ENCODE measurements at regions not wholly inside any gene's neighbourhood (a gene's known extent, or its start where the extent isn't known, plus 50 kb on each side); places are given as distances from the start of the nearest gene placed in this dataset.

DNA sequence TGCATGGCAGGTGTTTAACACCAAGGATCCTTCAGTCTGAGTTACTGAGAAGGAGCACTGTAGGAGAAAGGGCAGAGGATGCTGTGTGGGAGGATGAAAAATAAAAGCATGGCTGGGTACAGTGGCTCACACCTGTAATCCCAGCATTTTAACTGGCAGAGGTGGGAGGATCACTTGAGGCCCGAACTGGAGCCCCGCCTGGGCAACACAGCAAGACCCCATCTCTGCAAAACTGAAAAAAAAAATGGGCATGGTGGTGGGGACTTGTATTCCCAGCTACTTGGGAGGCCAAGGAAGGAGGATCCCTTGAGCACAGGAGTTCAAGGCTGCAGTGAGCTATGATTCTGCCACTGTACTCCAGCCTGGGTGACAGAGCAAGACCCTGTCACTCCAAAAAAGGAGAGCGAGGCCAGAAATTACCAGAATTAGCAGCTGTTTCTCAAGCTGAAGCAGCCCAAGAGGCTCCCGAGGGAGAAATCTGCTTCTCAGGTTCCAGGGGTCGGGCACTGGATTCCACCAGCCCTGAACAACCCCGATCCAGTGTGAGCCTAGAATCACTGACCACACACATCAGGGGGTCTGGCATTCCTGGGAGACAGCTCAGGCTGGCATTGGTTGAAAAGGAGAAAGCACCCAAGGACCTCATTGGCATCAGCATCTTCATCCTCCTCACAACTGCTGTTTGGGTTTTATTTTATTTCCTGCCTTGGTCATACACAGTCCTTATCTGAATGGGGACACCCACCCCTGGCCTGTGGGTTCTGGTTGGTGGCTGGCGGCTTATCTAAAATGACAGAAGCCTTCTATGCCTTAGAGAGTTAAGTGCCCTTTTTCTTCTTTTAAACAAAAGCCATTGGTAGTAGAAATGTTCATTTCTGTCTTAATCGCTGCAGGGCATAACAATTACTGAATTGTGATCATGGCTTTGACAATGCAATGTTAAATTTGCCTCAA, 66.3 kb upstream of the TRIM2 start:
- H4K20me1 ChIP-seq (ENCODE audit: insufficient read depth, low read length), result no peaks in the 10 kb centered on the region
- H3K4me1 ChIP-seq (ENCODE audit: insufficient read depth, low read length, poor library complexity, severe bottlenecking), result no peaks in the 10 kb centered on the region
- ChIA-PET POLR2A (interaction anchor here (1.1 kb wide), 1 partner anchor 506 kb away, joined by 4 read pairs; no protein-coding TSS in a partner anchor), CTCF (ENCODE audit: unreplicated experiment) (no interaction called here)
- no TSS peak for BruUV-seq (replicated peaks)
- H3K4me2 ChIP-seq (ENCODE audit: low read length), result no peak overlapping the region
- intact Hi-C loops (cut with micrococcal nuclease; ENCODE audit: unreplicated experiment), result no loop called here
- DNase-seq (ENCODE audit: low spot score), result no peak
- no peaks in the 10 kb centered on the region for H3K9me3 ChIP-seq (ENCODE audit: low read length)
- no peaks in the 10 kb centered on the region for H3K9me2 ChIP-seq (ENCODE audit: insufficient read depth, low read length)
- H3K4me3 ChIP-seq (ENCODE audit: low read depth, low read length, poor library complexity, severe bottlenecking), result no peak overlapping the region
- H3K36me3 ChIP-seq (ENCODE audit: insufficient read depth, low read length), result no peaks in the 10 kb centered on the region
- no peak overlapping the region for H2AFZ ChIP-seq (ENCODE audit: low read length)
- H3K79me2 ChIP-seq (ENCODE audit: insufficient read depth, low read depth, low read length), result no peaks in the 10 kb centered on the region
- TF ChIP-seq EZH2phosphoT487 (IDR thresholded peaks at IDR 0.05; ENCODE audit: borderline replicate concordance, low read depth, low read length) (no peak), CTCF (conservative IDR thresholded peaks at IDR 0.05; ENCODE audit: low read length) (no peak)
- H3K27ac ChIP-seq (ENCODE audit: low read depth, low read length, poor library complexity, severe bottlenecking), result no peak overlapping the region

GRCh38 chr4:153138736-153139135, 65.5 kb upstream of the TRIM2 start:
- no TSS peak for BruUV-seq (replicated peaks)
- ChIA-PET CTCF (ENCODE audit: unreplicated experiment) (no interaction called here), POLR2A (interaction anchor here (0.8 kb wide), 1 partner anchor 56 kb away, joined by 3 read pairs; no protein-coding TSS in a partner anchor)
- Histone ChIP-seq H3K9me3 (ENCODE audit: low read length) (no peaks in the 10 kb centered on the region), H3K4me3 (ENCODE audit: low read depth, low read length, poor library complexity, severe bottlenecking) (no peak overlapping the region), H3K36me3 (ENCODE audit: insufficient read depth, low read length) (no peaks in the 10 kb centered on the region), H3K79me2 (ENCODE audit: insufficient read depth, low read depth, low read length) (no peaks in the 10 kb centered on the region), H2AFZ (ENCODE audit: low read length) (no peak overlapping the region), H3K27ac (ENCODE audit: low read depth, low read length, poor library complexity, severe bottlenecking) (no peak overlapping the region), H3K4me2 (ENCODE audit: low read length) (no peak overlapping the region), H3K9me2 (ENCODE audit: insufficient read depth, low read length) (no peaks in the 10 kb centered on the region), H3K4me1 (ENCODE audit: insufficient read depth, low read length, poor library complexity, severe bottlenecking) (no peaks in the 10 kb centered on the region), H4K20me1 (ENCODE audit: insufficient read depth, low read length) (no peaks in the 10 kb centered on the region)
- intact Hi-C loops (cut with micrococcal nuclease; ENCODE audit: unreplicated experiment), result no loop called here
- TF ChIP-seq CTCF (conservative IDR thresholded peaks at IDR 0.05; ENCODE audit: low read length) (no peak), EZH2phosphoT487 (IDR thresholded peaks at IDR 0.05; ENCODE audit: borderline replicate concordance, low read depth, low read length) (no peak)
- DNase-seq (ENCODE audit: low spot score), result no peak

DNA sequence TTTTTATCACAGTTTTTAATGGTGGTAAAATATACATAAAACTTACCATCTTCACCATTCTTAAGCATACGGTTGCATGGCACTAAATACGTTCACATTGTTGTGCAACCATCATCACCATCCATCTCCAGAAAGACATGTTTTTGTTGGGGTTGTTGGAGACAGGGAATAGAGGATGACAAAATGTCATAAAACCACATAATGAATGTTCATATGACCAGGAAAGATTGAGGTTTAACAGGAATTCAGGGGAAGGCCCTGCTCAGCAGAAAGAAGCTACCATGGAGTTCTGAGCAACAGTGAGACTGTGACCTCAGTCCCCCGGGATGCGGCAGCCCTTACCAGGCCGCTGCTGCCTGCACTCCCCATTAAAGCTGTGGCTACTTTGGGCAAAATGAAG, 63.9 kb upstream of the TRIM2 start:
- no peaks in the 10 kb centered on the region for H3K4me1 ChIP-seq (ENCODE audit: insufficient read depth, low read length, poor library complexity, severe bottlenecking)
- ChIA-PET CTCF (ENCODE audit: unreplicated experiment) (no interaction called here), POLR2A (no interaction called here)
- H3K4me2 ChIP-seq (ENCODE audit: low read length), result no peak overlapping the region
- no peaks in the 10 kb centered on the region for H3K79me2 ChIP-seq (ENCODE audit: insufficient read depth, low read depth, low read length)
- no peak for DNase-seq (ENCODE audit: low spot score)
- BruUV-seq (replicated peaks), result no TSS peak
- H3K9me3 ChIP-seq (ENCODE audit: low read length), result no peaks in the 10 kb centered on the region
- TF ChIP-seq EZH2phosphoT487 (IDR thresholded peaks at IDR 0.05; ENCODE audit: borderline replicate concordance, low read depth, low read length), result no peak
- no peak for TF ChIP-seq CTCF (conservative IDR thresholded peaks at IDR 0.05; ENCODE audit: low read length)
- no peak overlapping the region for H3K4me3 ChIP-seq (ENCODE audit: low read depth, low read length, poor library complexity, severe bottlenecking)
- H3K9me2 ChIP-seq (ENCODE audit: insufficient read depth, low read length), result no peaks in the 10 kb centered on the region
- no peak overlapping the region for H3K27ac ChIP-seq (ENCODE audit: low read depth, low read length, poor library complexity, severe bottlenecking)
- H2AFZ ChIP-seq (ENCODE audit: low read length), result no peak overlapping the region
- H4K20me1 ChIP-seq (ENCODE audit: insufficient read depth, low read length), result no peaks in the 10 kb centered on the region
- intact Hi-C loops (cut with micrococcal nuclease; ENCODE audit: unreplicated experiment), result loop anchor here (5.0 kb wide), 1 partner anchor 612 kb away; no protein-coding TSS in a partner anchor
- no peaks in the 10 kb centered on the region for H3K36me3 ChIP-seq (ENCODE audit: insufficient read depth, low read length)

All from OCI-LY7 (cell line).